ENCODE measurements at regions not wholly inside any gene's neighbourhood (a gene's known extent, or its start where the extent isn't known, plus 50 kb on each side); places are given as distances from the start of the nearest gene placed in this dataset.

DNA sequence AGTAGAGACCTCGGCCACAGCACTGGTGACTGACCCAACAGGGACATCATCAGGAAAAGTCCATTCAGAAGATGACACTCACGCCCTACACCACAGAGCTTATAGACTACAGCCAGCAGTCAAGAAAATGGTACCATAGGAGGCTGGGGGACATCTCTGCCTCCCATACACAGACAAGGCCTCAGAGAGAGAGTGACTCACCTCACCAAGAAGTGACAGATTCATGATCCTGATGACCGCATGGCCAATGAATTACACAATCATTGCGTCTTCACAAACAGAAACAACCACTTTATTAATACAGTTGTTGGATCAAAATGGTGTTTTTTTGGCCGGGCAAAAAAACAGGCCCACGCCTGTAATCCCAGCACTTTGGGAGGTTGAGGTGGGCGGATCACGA, 260.8 kb upstream of the TSHZ3 start:
- no peak for TF ChIP-seq CTCF (IDR thresholded peaks at IDR 0.05)
- TF ChIP-seq POLR2A (IDR thresholded peaks at IDR 0.05) = no peak
- no peak for TF ChIP-seq POLR2AphosphoS5 (IDR thresholded peaks at IDR 0.05)
